ENCODE measurements at regions not wholly inside any gene's neighbourhood (a gene's known extent, or its start where the extent isn't known, plus 50 kb on each side); places are given as distances from the start of the nearest gene placed in this dataset.

DNA sequence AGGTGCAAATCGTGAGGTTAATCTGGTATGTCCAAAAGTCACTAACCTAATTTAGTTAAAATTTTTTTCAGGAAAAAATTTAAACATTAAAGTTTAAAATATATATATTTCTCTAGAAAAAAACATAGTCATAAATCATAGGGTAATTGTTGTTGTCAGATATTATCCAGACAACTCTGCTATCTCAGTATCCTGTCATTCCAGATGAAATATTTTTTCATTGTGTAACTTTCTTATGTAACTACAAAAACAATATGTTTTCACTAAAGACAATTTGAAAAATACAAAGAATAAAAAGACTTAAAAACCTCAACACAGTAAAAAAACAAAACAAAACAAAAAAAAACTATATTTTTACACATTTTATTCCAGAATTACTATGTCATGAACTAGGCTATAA lies 57.6 kb downstream of the TENT5A start:
- no peak for DNase-seq

- no peak for DNase-seq
These were observed 58.3 kb downstream of the TENT5A start for GRCh38 chr6:81694207-81694606.

DNA sequence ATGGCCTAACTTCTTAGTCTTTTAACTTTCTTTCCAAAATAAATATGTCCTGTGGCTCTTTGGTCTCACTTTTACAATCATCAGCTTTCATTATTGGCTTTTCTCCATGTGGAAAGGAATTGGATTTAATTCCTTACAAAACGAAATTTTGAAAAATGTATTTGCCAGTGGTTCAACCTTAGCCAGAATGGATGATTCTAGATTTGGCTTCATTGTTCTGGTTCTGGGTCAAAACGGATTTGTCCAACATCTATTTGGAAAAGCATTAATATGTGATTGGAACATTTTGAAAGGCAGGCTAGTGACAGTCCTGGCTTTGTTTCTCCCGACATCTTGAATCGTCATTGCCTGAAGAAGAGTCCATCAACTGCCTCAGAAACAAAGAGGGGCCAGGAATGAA lies 59.2 kb downstream of the TENT5A start:
- no peak for DNase-seq

- DNase-seq, result no peak
These were observed 62.4 kb downstream of the TENT5A start for GRCh38 chr6:81690073-81690472.

GRCh38 chr6:81689580-81689979 lies 62.9 kb downstream of the TENT5A start:
- DNase-seq, result no peak

DNA sequence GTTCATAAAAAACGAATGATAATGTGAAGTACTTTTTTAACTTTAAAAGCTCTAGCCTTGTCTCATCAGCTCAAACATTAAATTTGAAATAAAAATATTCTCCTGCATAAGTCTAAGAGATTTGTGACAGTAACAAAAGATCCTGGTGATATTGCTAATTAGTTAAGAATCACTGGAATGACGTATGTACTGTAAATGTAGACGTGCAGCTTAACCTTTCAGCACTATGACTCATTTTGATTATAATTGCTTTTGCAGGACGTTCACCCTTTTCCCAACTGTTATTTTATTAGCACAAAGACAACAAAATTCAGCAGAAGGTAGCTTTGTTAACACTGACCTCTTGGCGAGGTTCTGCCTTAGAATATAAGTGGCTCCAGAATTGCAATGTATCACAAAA lies 68.6 kb downstream of the TENT5A start:
- no peak for DNase-seq

- DNase-seq, result no peak
These were observed 69.4 kb downstream of the TENT5A start for GRCh38 chr6:81682858-81683620.

GRCh38 chr6:81682235-81682795 lies 70.2 kb downstream of the TENT5A start:
- DNase-seq, result no peak

GRCh38 chr6:81669445-81669844 lies 83.0 kb downstream of the TENT5A start:
- no peak for DNase-seq

DNA sequence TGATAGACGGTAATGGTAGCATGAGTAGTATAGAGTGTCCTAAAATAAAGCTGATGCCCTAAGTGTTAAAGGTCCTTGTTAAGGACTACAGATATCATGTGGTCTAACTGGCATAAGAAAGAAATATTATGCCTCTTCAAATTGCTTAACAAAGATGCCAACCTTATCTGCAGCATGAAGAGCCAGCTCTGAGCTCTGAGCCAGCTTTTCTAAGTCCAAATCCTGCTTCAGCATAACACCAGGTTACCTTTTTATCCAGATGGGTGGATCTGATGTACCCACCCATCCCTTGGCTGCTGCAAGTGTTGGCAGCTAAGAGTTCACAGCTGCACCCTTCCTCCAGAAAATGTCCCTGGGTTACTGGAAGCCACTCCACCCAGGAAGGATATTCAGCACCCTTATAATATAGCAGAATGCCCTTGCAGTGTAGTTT lies 83.8 kb downstream of the TENT5A start:
- no peak for DNase-seq

GRCh38 chr6:81666481-81666880 lies 86.0 kb downstream of the TENT5A start:
- DNase-seq, result no peak

DNA sequence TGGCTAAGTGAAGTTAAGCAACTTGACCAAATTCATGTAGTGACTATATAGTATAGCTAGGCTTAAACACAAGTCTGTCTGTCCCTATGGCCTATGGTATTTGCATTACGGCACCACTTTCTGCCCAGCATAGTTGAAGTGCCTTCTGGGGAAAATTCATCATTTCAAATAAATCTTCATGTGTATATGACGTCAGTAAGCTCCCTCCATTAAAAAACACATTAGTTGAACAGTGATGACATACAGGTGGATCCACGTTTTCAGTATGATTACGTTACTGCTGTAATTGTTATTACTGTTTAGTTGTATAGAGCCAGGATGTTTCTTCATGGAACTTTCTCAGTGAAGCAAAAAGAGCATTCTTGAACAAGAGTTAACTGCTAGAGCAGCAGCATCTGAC lies 96.2 kb downstream of the TENT5A start:
- DNase-seq, result no peak

GRCh38 chr6:81655696-81656095 lies 96.8 kb downstream of the TENT5A start:
- no peak for DNase-seq

DNA sequence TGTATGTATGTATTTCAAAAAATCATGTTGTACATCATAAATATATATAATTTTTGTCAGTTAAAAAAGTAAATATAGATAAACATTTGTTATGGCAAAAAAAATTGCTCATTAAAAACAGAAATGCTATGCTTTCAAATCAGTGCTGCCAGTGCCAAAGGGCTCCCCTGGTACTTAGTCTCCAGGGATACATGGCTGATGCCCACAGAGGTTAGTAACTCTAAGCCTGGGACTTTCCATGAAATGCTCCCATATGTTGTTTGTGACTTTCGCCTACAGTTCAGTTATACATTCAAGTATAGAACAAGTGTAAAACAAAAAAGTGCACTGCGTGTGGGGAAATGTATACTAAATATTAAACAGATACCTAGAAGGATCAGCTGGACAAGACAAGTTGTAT lies 104.0 kb downstream of the TENT5A start:
- DNase-seq, result no peak

GRCh38 chr6:81643156-81643555 lies 109.3 kb downstream of the TENT5A start:
- DNase-seq, result no peak

- DNase-seq, result no peak
These were observed 111.6 kb downstream of the TENT5A start for GRCh38 chr6:81640891-81641290.

GRCh38 chr6:81640126-81640525 lies 112.4 kb downstream of the TENT5A start:
- no peak for DNase-seq

DNA sequence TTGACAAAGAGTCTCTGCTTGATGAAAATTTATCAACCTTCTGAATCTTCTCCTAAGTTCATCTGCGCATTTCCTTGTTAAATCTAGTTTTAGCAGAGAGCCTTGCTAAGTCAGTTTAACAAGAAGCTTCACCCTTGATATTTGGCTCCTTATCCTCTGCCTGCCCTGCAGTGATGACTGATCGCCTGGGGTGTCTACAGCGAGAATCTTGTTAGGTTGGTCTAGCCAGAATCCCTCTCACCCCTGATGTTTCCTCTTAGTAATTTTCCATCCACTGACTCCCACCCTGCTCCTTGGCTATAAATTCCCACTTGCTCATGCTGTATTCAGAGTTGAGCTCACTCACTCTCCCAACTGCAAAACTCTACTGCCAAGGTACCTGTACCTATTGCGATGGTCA lies 114.1 kb downstream of the TENT5A start:
- DNase-seq, result no peak

GRCh38 chr6:81636930-81637568 lies 115.4 kb downstream of the TENT5A start:
- DNase-seq, result no peak

DNA sequence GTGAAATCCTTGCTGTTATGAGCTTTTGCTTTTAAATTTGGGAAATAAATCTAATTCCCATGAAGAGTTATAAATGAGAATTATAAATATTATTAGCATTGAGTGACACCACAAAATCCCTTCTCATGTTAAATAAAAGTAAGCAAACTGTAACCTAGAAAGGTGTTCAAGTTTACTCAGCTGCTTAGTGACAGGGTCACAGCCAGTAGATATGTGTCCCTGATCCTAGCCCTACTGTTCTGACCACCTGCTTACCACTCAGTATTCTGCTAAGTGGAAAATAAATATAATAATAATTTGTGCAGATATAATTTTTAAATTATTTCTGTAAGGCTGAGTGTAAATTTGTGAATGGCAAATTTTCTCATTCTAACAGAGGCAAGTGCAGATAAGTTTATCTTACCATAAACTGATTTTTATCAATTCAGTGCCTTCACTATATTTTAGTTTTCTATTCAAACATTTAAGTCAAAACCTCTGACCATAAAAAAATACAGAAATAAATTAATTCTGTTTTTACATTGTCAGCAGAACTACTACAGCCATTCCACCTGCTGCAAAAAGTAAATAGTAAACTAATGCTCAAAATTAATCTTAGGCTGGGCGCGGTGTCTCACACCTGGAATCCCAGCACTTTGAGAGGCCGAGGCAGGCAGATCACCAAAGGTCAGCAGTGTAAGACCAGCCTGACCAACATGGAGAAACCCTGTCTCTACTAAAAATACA lies 118.2 kb downstream of the TENT5A start:
- no peak for DNase-seq

DNA sequence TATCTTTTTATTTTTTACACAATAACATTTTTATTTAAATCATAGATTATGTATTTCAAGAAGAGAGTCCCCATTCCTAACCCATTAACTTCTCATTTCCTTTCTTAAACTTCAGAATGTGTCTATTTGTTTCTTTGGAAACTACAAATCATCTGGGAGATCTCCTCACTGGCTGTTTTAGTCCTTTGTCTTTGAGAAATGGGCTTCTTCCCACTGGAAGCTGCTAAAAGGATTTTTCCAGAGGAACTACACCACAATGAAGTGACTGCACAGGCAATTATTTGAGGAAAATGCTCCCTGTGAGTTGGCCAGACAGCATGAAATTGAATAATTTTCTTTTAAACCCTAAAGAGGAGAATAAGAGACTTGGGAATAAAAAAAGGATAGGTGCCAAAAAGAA lies 119.1 kb downstream of the TENT5A start:
- no peak for DNase-seq

GRCh38 chr6:81630719-81631118 lies 121.8 kb downstream of the TENT5A start:
- no peak for DNase-seq

- DNase-seq, result no peak
These were observed 127.3 kb downstream of the TENT5A start for GRCh38 chr6:81625216-81625615.
